GM23338 (cell line): ENCODE measurements at regions not wholly inside any gene's neighbourhood (a gene's known extent, or its start where the extent isn't known, plus 50 kb on each side); places are given as distances from the start of the nearest gene placed in this dataset.

Experiments
- ATAC-seq: fragments of 200-7000 bp; cut with Tn5 transposase; 3 replicates; pipeline ENCODE4 v1.9.1; 2020
- DNase-seq: peaks from one replicate; pipeline ENCODE4 v3.0.0-alpha.2; 2015; ENCODE audit warnings: low spot score
- H2AFZ ChIP-seq: fragments of 200-600 bp; sonication (generic); 2 replicates; pipeline ENCODE4 v1.8.0; 2016; ENCODE audit warnings: antibody characterized with exemption, mild to moderate bottlenecking, moderate library complexity
- H3F3A ChIP-seq: fragments of 200-600 bp; sonication (generic); replicated peaks from 2 replicates; pipeline ENCODE4 v1.8.0; 2017; ENCODE audit warnings: antibody characterized with exemption, mixed run types, low read depth
- H3K27ac ChIP-seq: fragments of 200-600 bp; sonication (generic); 2 replicates; pipeline ENCODE4 v1.6.1; 2016; ENCODE audit warnings: low read depth
- H3K27me3 ChIP-seq: fragments of 200-600 bp; sonication (generic); 2 replicates; pipeline ENCODE4 v1.8.0; 2016; ENCODE audit warnings: mild to moderate bottlenecking, mixed run types, moderate library complexity; ENCODE audit not compliant: insufficient read depth
- H3K36me3 ChIP-seq: fragments of 200-600 bp; sonication (generic); 2 replicates; pipeline ENCODE4 v1.8.0; 2016; ENCODE audit warnings: mild to moderate bottlenecking; ENCODE audit not compliant: insufficient read depth
- H3K4me1 ChIP-seq: fragments of 200-600 bp; sonication (generic); 2 replicates; pipeline ENCODE4 v1.8.0; 2016; ENCODE audit warnings: mild to moderate bottlenecking, moderate library complexity; ENCODE audit not compliant: insufficient read depth
- H3K4me2 ChIP-seq: fragments of 200-600 bp; sonication (generic); 2 replicates; pipeline ENCODE4 v1.7.1; 2017; ENCODE audit warnings: mixed run types
- H3K4me3 ChIP-seq: fragments of 200-600 bp; sonication (generic); 2 replicates; pipeline ENCODE4 v1.6.1; 2016; ENCODE audit warnings: mixed run types
- H3K79me2 ChIP-seq: fragments of 200-600 bp; sonication (generic); replicated peaks from 2 replicates; pipeline ENCODE4 v1.8.0; 2017; ENCODE audit warnings: mild to moderate bottlenecking; ENCODE audit not compliant: insufficient read depth
- H3K9me2 ChIP-seq: fragments of 200-600 bp; sonication (generic); 2 replicates; pipeline ENCODE4 v1.8.0; 2017; ENCODE audit not compliant: insufficient read depth
- H4K20me1 ChIP-seq: fragments of 200-600 bp; sonication (generic); replicated peaks from 2 replicates; pipeline ENCODE4 v1.8.0; 2017; ENCODE audit warnings: mild to moderate bottlenecking; ENCODE audit not compliant: insufficient read depth
- H3K27ac Mint-ChIP-seq: 2 replicates; pipeline ENCODE4 v1.8.0; 2020; ENCODE audit warnings: inconsistent platforms, mild to moderate bottlenecking, moderate library complexity, mixed read lengths
- H3K27me3 Mint-ChIP-seq: 3 replicates; pipeline ENCODE4 v1.8.0; 2022; ENCODE audit warnings: low read depth, mild to moderate bottlenecking, moderate library complexity, mixed read lengths, inconsistent platforms; ENCODE audit not compliant: insufficient read depth, poor library complexity
- H3K36me3 Mint-ChIP-seq: 3 replicates; pipeline ENCODE4 v1.8.0; 2021; ENCODE audit warnings: low read depth, mild to moderate bottlenecking, inconsistent platforms, moderate library complexity, mixed read lengths
- H3K4me1 Mint-ChIP-seq: 3 replicates; pipeline ENCODE4 v1.8.0; 2020; ENCODE audit warnings: mild to moderate bottlenecking, inconsistent platforms, mixed read lengths
- H3K4me3 Mint-ChIP-seq: 3 replicates; pipeline ENCODE4 v1.8.0; 2021; ENCODE audit warnings: moderate library complexity, mild to moderate bottlenecking, inconsistent platforms, mixed read lengths
- H3K9me3 Mint-ChIP-seq: 3 replicates; pipeline ENCODE4 v1.8.0; 2020; ENCODE audit warnings: moderate library complexity, mild to moderate bottlenecking, inconsistent platforms, mixed read lengths
- CREB1 ChIP-seq: fragments of 250-450 bp; sonication (Bioruptor Pico); IDR thresholded peaks from 2 replicates; pipeline ENCODE4 v1.5.0; 2020; ENCODE audit warnings: low read depth, mild to moderate bottlenecking, moderate library complexity
- CTCF ChIP-seq, 2 experiments: fragments of 200-600 bp in 1 of 2; sonication (generic) in 1 of 2; conservative IDR thresholded peaks; 2 replicates each; pipeline versions ENCODE4 v1.5.1 to v1.6.1; 2016 to 2017; ENCODE audit warnings: antibody characterized with exemption in 2 of 2, low read depth in 2 of 2, mild to moderate bottlenecking in 2 of 2, moderate library complexity in 1 of 2
- ETS1 ChIP-seq: IDR thresholded peaks from 2 replicates; pipeline ENCODE4 v1.6.1; 2016; ENCODE audit warnings: antibody characterized with exemption
- EZH2 ChIP-seq: fragments of 200-600 bp; sonication (generic); IDR thresholded peaks from one replicate; pipeline ENCODE4 v1.8.0; 2017; ENCODE audit warnings: antibody characterized with exemption, mild to moderate bottlenecking, low read depth; ENCODE audit not compliant: unreplicated experiment
- EZH2phosphoT487 ChIP-seq: fragments of 200-600 bp; sonication (generic); IDR thresholded peaks from one replicate; pipeline ENCODE4 v1.8.1; 2018; ENCODE audit warnings: antibody characterized with exemption; ENCODE audit not compliant: unreplicated experiment
- JUNB ChIP-seq: IDR thresholded peaks from one replicate; pipeline ENCODE4 v1.6.1; 2016; ENCODE audit warnings: antibody characterized with exemption; ENCODE audit not compliant: unreplicated experiment
- NANOG ChIP-seq: IDR thresholded peaks from 2 replicates; pipeline ENCODE4 v1.6.1; 2016; ENCODE audit warnings: antibody characterized with exemption, borderline replicate concordance
- POLR2AphosphoS5 ChIP-seq: IDR thresholded peaks from 2 replicates; pipeline ENCODE4 v1.6.1; 2016; ENCODE audit warnings: antibody characterized with exemption, low read depth
- REST ChIP-seq: IDR thresholded peaks from one replicate; pipeline ENCODE4 v1.6.1; 2018; ENCODE audit warnings: antibody characterized with exemption; ENCODE audit not compliant: unreplicated experiment
- ZNF114 ChIP-seq: fragments of 250-450 bp; sonication (Bioruptor Pico); IDR thresholded peaks from 2 replicates; pipeline ENCODE4 v1.5.0; 2020; ENCODE audit warnings: mild to moderate bottlenecking, moderate library complexity
- ZNF331 ChIP-seq: fragments of 250-450 bp; sonication (Bioruptor Pico); IDR thresholded peaks from 2 replicates; pipeline ENCODE4 v1.5.0; 2020; ENCODE audit warnings: low read depth, mild to moderate bottlenecking, moderate library complexity
- ZNF462 ChIP-seq: fragments of 250-450 bp; sonication (Bioruptor Pico); IDR thresholded peaks from 2 replicates; pipeline ENCODE4 v1.5.0; 2020; ENCODE audit warnings: mild to moderate bottlenecking, moderate library complexity

GRCh38 chr11:121965330-121965729 lies 150.7 kb downstream of the BLID start (continued):
- TF ChIP-seq ZNF331 (CRISPR knock-in tag) (no peak), ETS1 (no peak)

- Mint-ChIP-seq H3K4me1 (peaks cover 16% of the 10 kb centered on the region), H3K27me3 (peaks cover 3% of the 10 kb centered on the region), H3K36me3 (no peaks in the 10 kb centered on the region), H3K9me3 (no peaks in the 10 kb centered on the region), H3K4me3 (no peak overlapping the region), H3K27ac (no peak overlapping the region)
- H3K79me2 ChIP-seq: no peaks in the 10 kb centered on the region
- H3K27ac ChIP-seq: no peak overlapping the region
- DNase-seq (no peak), ATAC-seq (no peak)
- no peak overlapping the region for H3K4me2 ChIP-seq
- no peak overlapping the region for H3K4me3 ChIP-seq
- no peaks in the 10 kb centered on the region for H3K36me3 ChIP-seq
- H3K27me3 ChIP-seq: no peaks in the 10 kb centered on the region
- H3F3A ChIP-seq: no peaks in the 10 kb centered on the region
- no peak overlapping the region for H2AFZ ChIP-seq
- H3K4me1 ChIP-seq: peaks cover 8% of the 10 kb centered on the region
- H4K20me1 ChIP-seq: no peaks in the 10 kb centered on the region
- peaks cover 9% of the 10 kb centered on the region; the same call in 1 of the 2 replicates for H3K9me2 ChIP-seq
- TF ChIP-seq CREB1 (CRISPR knock-in tag) (no peak), JUNB (no peak), NANOG (no peak), POLR2AphosphoS5 (no peak), CTCF (conservative IDR thresholded peaks at IDR 0.05; ENCODE audit: low read depth in 2 of 2) (no peak), ZNF462 (CRISPR knock-in tag) (no peak), EZH2 (no peak), ZNF331 (CRISPR knock-in tag) (no peak), ETS1 (no peak), EZH2phosphoT487 (no peak), REST (no peak), ZNF114 (CRISPR knock-in tag) (no peak)
These were observed 151.4 kb downstream of the BLID start for GRCh38 chr11:121964591-121964990.
